PC-3 (cell line): ENCODE measurements at regions not wholly inside any gene's neighbourhood (a gene's known extent, or its start where the extent isn't known, plus 50 kb on each side); places are given as distances from the start of the nearest gene placed in this dataset.

ENCODE experiments used
- EZH2 ChIP-seq: fragments of 300-600 bp; sonication (generic); IDR thresholded peaks from one replicate; pipeline ENCODE4 v1.6.1; 2017; ENCODE audit warnings: antibody characterized with exemption, mild to moderate bottlenecking, low read length; ENCODE audit not compliant: unreplicated experiment
- EZH2phosphoT487 ChIP-seq: fragments of 300-600 bp; sonication (generic); IDR thresholded peaks from 2 replicates; pipeline ENCODE4 v1.6.1; 2018; ENCODE audit warnings: mild to moderate bottlenecking, antibody characterized with exemption, low read length, borderline replicate concordance
- TF ChIP-seq, protein P1 (sequence below): fragments of 300-600 bp; sonication (generic); conservative IDR thresholded peaks from 2 replicates; pipeline ENCODE4 v1.5.1; 2017; ENCODE audit warnings: antibody characterized with exemption, low read depth, mild to moderate bottlenecking, low read length

DNA sequence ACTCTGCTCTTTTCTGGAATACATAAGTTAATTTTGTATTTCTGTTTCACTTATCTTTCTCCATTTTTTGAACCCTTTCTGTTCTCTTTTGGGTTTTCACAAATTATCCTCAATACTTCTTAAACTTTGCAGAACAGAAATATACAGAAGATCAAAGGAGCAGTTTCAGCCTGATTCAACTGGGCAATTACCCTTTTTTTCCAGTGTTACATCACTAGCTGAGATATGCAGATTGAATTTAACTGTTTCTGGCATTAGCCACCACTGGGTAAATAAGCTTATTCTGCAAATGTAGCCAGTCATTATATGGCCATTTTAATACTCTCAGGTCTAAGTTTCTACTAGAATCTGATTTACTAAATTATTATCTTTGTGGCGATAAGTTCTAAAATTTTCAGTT, 66.9 kb upstream of the GRID2 start:
- TF ChIP-seq, protein P1, sequence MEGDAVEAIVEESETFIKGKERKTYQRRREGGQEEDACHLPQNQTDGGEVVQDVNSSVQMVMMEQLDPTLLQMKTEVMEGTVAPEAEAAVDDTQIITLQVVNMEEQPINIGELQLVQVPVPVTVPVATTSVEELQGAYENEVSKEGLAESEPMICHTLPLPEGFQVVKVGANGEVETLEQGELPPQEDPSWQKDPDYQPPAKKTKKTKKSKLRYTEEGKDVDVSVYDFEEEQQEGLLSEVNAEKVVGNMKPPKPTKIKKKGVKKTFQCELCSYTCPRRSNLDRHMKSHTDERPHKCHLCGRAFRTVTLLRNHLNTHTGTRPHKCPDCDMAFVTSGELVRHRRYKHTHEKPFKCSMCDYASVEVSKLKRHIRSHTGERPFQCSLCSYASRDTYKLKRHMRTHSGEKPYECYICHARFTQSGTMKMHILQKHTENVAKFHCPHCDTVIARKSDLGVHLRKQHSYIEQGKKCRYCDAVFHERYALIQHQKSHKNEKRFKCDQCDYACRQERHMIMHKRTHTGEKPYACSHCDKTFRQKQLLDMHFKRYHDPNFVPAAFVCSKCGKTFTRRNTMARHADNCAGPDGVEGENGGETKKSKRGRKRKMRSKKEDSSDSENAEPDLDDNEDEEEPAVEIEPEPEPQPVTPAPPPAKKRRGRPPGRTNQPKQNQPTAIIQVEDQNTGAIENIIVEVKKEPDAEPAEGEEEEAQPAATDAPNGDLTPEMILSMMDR = no peak
- TF ChIP-seq EZH2phosphoT487 (no peak), EZH2 (no peak)
